HG02798 (cell line): ENCODE measurements at regions not wholly inside any gene's neighbourhood (a gene's known extent, or its start where the extent isn't known, plus 50 kb on each side); places are given as distances from the start of the nearest gene placed in this dataset.
"Not testable (repeated sequence)": the region's sequence is repeated elsewhere in the genome, so short reads cannot be mapped to it uniquely, and the experiment has no call there.

Source experiments
- ATAC-seq: cut with Tn5 transposase; IDR thresholded peaks from one replicate; pipeline ENCODE4 v1.9.1; 2021; ENCODE audit warnings: mild to moderate bottlenecking; ENCODE audit not compliant: unreplicated experiment, poor library complexity

- not testable (repeated sequence) for ATAC-seq
Observed at GRCh38 chr15:84533705-84534104, 67.1 kb upstream of the ZSCAN2 start.

GRCh38 chr15:84534561-84535235 lies 66.1 kb upstream of the ZSCAN2 start:
- ATAC-seq: not testable (repeated sequence)

- not testable (repeated sequence) for ATAC-seq
Observed at GRCh38 chr15:84536181-84536580, 64.6 kb upstream of the ZSCAN2 start.

GRCh38 chr15:84544586-84544985 lies 56.2 kb upstream of the ZSCAN2 start:
- ATAC-seq: not testable (repeated sequence)

- not testable (repeated sequence) for ATAC-seq
Observed at GRCh38 chr15:84547150-84547549, 53.7 kb upstream of the ZSCAN2 start.

GRCh38 chr15:84550503-84550902 lies 50.3 kb upstream of the ZSCAN2 start:
- not testable (repeated sequence) for ATAC-seq
